ENCODE measurements at regions not wholly inside any gene's neighbourhood (a gene's known extent, or its start where the extent isn't known, plus 50 kb on each side); places are given as distances from the start of the nearest gene placed in this dataset.

- Histone ChIP-seq H3K27me3 (no peaks in the 10 kb centered on the region), H3K4me1 (ENCODE audit: insufficient read depth) (peaks cover 11% of the 10 kb centered on the region), H3K79me2 (no peaks in the 10 kb centered on the region), H3K36me3 (replicated peaks; ENCODE audit: insufficient read depth, low read depth) (no peaks in the 10 kb centered on the region), H2AFZ (no peak overlapping the region), H3K27ac (peak overlapping the region; percentile 73), H3K4me2 (no peak overlapping the region), H3K9me3 (ENCODE audit: low read depth) (no peaks in the 10 kb centered on the region), H3K9me2 (replicated peaks; ENCODE audit: insufficient read depth) (no peaks in the 10 kb centered on the region), H4K20me1 (ENCODE audit: insufficient read depth, poor library complexity, severe bottlenecking) (no peaks in the 10 kb centered on the region), H3K4me3 (no peak overlapping the region)
- DNase-seq (ENCODE audit: low spot score) = no peak
- TF ChIP-seq CTCF (IDR thresholded peaks at IDR 0.05; ENCODE audit: poor library complexity) (no peak), EZH2 (IDR thresholded peaks at IDR 0.05; ENCODE audit: borderline replicate concordance) (no peak), EZH2phosphoT487 (IDR thresholded peaks at IDR 0.05; ENCODE audit: low read depth, severe bottlenecking, unreplicated experiment) (no peak)
- WGBS (ENCODE audit: low lambda C conversion rate, missing lambda C conversion rate) = 100% methylated on average over 2 of the region's 2 CpGs
Observed at GRCh38 chr5:57836331-57836730, 353.7 kb upstream of the ACTBL2 start.

- TF ChIP-seq EZH2phosphoT487 (IDR thresholded peaks at IDR 0.05; ENCODE audit: low read depth, severe bottlenecking, unreplicated experiment) (no peak), CTCF (IDR thresholded peaks at IDR 0.05; ENCODE audit: poor library complexity) (no peak), EZH2 (IDR thresholded peaks at IDR 0.05; ENCODE audit: borderline replicate concordance) (no peak)
- Histone ChIP-seq H3K36me3 (replicated peaks; ENCODE audit: insufficient read depth, low read depth) (no peaks in the 10 kb centered on the region), H3K9me3 (ENCODE audit: low read depth) (no peaks in the 10 kb centered on the region), H3K4me1 (ENCODE audit: insufficient read depth) (peaks cover 11% of the 10 kb centered on the region), H3K9me2 (replicated peaks; ENCODE audit: insufficient read depth) (no peaks in the 10 kb centered on the region), H2AFZ (peak overlapping the region; percentile 36), H3K79me2 (no peaks in the 10 kb centered on the region), H3K27me3 (no peaks in the 10 kb centered on the region), H3K4me2 (peak overlapping the region; percentile 9), H3K27ac (peak overlapping the region; percentile 73), H4K20me1 (ENCODE audit: insufficient read depth, poor library complexity, severe bottlenecking) (no peaks in the 10 kb centered on the region), H3K4me3 (no peak overlapping the region)
- peak; percentile 30 for DNase-seq (ENCODE audit: low spot score)
- 73% methylated on average over 6 of the region's 6 CpGs for WGBS (ENCODE audit: low lambda C conversion rate, missing lambda C conversion rate)
Observed at GRCh38 chr5:57834829-57835608, 352.4 kb upstream of the ACTBL2 start.

- TF ChIP-seq CTCF (IDR thresholded peaks at IDR 0.05; ENCODE audit: poor library complexity) (no peak), EZH2phosphoT487 (IDR thresholded peaks at IDR 0.05; ENCODE audit: low read depth, severe bottlenecking, unreplicated experiment) (no peak), EZH2 (IDR thresholded peaks at IDR 0.05; ENCODE audit: borderline replicate concordance) (no peak)
- H3K36me3 ChIP-seq (replicated peaks; ENCODE audit: insufficient read depth, low read depth) = no peaks in the 10 kb centered on the region
- H3K79me2 ChIP-seq = no peaks in the 10 kb centered on the region
- H3K4me3 ChIP-seq = no peak overlapping the region
- H3K4me2 ChIP-seq = no peak overlapping the region
- no peak overlapping the region for H3K27ac ChIP-seq
- no peak for DNase-seq (ENCODE audit: low spot score)
- 96% methylated on average over 4 of the region's 4 CpGs for WGBS (ENCODE audit: low lambda C conversion rate, missing lambda C conversion rate)
- H3K9me3 ChIP-seq (ENCODE audit: low read depth) = no peaks in the 10 kb centered on the region
- H2AFZ ChIP-seq = no peak overlapping the region
- H3K9me2 ChIP-seq (replicated peaks; ENCODE audit: insufficient read depth) = no peaks in the 10 kb centered on the region
- H4K20me1 ChIP-seq (ENCODE audit: insufficient read depth, poor library complexity, severe bottlenecking) = no peaks in the 10 kb centered on the region
- H3K4me1 ChIP-seq (ENCODE audit: insufficient read depth) = peaks cover 11% of the 10 kb centered on the region
- no peaks in the 10 kb centered on the region for H3K27me3 ChIP-seq
Observed at GRCh38 chr5:57833489-57833888, 350.9 kb upstream of the ACTBL2 start.

Data from hepatocyte (in vitro differentiated cells).